Epidermal melanocyte (primary cell): ENCODE measurements at regions not wholly inside any gene's neighbourhood (a gene's known extent, or its start where the extent isn't known, plus 50 kb on each side); places are given as distances from the start of the nearest gene placed in this dataset.
"Not testable (repeated sequence)": the region's sequence is repeated elsewhere in the genome, so short reads cannot be mapped to it uniquely, and the experiment has no call there.

Experiments used
- DNase-seq: peaks from one replicate; pipeline ENCODE4 v3.0.0; 2011; ENCODE audit warnings: low spot score; ENCODE audit not compliant: insufficient read length

DNA sequence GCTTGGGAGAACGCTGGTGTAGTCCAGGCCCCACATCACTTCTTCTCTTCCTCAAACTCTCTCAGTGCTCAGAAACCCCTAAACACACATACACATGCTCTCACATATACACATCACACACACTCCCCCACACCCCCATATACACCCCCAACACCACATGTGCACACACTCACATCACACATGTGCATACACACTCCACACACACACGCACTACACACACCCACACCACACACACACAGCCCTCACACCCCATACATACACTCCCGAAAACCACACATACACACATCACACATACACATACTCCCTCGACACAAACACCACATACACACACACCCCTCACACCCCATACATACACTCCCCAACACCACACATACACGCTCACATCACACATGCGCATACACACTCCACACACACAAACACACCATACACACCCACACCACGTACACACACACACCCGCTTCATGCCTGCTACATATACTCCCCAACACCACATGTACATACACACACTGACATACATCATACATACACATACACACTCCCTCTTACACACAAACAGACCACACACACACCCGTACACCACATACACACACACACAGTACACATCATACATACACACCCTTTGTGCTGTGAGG lies 110.3 kb upstream of the TMEM170B start:
- DNase-seq, result no peak

DNA sequence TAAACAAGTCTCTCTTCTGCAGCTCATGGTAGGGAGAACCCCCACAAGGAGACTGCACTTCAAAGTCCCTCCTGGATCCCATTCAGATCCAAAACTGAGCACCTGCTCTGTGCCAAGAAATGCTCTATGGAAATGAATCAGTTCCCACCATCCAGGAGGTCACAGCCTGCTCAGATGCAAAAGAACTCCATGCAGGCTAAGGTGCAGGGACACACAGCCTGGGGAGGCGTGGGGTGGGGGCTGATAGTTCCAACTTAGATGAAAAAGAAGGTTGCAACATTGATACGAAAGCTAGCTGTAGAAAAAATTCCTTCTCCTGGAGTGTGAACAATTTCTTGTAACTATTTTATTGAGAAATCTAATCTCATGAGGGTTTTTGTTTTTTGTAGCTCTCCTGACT lies 111.0 kb upstream of the TMEM170B start:
- DNase-seq, result no peak

DNA sequence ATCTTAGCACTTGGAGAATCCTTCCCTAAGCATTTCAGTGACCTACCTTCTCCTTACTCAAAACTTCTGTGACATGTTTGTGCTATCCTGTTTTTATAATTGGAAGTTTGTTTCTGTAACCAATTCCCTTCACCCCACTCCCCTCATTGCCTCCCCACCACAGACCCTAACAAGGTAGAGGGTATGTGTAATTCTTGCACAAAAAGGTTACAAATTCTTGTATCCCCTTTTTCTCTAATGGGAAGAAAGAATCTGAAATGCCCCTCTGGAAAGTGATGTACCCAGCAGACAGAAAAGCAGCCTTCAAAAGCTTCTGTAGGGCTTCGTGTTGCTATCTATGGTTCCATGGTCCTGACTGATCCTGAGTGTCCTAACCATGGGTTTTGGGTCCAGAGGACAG lies 111.7 kb upstream of the TMEM170B start:
- no peak for DNase-seq

DNA sequence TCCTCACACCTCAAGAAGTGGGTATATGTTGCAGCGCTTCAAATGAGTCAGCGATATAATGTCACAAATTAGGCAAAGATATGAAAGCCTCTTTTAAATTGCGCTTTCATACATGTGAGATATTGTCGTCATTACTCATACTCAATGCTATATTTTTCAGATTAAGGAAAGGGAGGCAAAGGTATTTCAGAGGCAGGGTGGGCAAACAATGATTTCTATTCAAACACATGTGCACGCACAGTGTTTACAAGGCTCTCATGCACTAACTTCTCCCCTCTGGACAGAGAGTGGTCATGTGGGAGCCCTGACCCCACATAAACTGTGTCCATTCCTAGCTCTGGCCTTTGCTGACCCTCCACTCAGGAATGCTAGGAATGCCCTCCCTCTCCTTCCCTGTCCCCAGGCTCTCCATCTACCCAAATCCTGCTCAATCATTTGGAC lies 112.1 kb upstream of the TMEM170B start:
- DNase-seq, result no peak

DNA sequence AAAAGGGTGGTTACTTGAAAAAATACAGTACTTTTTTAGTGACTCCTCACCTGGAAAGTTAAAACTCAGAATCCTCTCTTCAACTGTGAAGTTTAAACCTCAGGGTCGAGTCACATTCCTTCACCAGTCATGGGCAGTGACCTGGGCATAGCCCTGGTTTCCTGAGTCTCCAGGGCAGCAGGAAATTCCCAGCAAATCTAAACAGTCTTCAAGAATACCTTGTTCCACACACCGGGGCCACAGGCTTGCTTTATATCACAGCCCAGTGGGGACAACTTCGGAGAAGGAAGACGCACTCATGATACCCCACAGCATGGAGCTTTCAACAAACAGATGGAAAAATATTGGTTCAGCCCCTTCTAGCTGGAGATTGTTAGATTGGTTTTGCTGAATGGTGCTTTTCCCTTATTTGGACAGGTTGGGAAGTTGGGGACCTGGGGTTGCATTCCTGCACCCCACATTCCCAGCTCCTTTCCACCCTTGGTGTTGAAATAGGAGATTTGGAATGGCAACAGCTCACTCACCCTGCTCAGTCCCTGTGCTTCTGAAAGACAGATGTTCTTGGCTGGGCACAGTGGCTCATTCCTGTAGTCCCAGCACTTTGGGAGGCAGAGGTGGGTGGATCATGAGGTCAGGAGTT lies 113.0 kb upstream of the TMEM170B start:
- DNase-seq, result no peak

DNA sequence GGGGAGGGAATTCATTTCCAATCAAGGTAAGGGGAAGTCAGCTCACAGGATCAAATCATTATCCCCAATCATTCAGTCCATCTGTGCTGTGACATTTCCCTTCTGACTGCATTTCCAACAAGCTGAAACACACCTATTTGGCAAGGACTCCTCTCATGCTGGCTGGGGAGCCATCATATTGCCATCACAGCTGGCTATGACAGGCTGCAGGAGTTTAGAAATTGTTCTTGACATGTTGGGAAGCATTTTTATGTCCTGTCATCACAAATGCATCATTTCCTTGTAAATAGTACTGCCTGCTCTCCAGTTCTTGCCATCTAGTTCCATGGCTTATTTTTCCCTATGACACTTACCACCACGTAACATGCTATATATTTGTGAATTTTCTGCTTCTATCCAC lies 113.9 kb upstream of the TMEM170B start:
- no peak for DNase-seq

DNA sequence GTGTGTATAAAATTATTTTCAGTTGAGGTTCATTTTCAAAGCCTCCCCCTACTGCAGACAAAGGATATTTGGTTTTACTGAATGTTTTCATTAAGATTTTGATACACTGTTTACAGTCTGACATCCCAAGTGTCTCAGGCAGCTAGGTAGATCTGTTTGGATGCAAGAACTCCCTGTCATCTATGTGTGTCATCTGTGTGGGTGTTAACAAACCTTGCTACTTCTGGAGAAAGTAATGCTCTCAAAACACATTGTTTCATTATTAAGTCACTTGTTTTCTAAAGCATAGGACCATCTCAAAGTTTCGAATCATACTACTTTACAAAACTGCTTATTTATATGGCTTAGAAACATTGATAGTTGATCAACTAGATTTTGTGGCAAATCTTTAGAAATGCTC lies 114.5 kb upstream of the TMEM170B start:
- no peak for DNase-seq

DNA sequence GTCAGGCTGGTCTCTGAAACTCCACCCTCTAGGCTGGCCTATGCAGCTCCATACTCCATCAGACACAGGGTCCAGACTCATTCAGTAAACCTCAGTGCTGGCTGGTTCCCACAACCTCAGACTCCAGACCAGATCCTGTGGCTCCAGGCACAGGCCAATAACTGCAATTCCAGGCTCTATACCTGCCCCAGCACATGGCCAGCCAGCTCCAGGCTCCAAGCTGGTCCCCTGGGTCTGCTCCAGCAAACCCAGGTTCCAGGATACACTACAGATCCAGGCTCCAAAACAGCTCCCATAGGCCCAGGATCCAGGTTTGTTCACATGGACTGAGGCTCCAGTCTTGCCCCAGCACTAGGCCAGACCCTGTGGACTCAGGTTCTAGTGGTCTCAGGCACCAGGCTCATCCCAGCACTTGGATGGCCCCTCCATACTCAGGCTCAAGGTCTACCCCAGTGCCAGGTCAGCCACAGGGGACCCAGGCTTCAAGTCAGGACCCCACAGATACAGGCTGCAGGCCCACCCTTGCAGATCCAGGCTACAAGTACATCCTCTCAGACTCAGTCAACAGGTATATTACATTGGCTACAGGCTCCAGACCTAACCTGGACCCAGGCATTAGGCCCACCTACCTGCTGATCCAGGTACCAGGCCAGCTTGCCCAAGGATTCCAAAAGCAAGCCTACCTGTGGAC lies 117.6 kb upstream of the TMEM170B start:
- DNase-seq, result no peak

DNA sequence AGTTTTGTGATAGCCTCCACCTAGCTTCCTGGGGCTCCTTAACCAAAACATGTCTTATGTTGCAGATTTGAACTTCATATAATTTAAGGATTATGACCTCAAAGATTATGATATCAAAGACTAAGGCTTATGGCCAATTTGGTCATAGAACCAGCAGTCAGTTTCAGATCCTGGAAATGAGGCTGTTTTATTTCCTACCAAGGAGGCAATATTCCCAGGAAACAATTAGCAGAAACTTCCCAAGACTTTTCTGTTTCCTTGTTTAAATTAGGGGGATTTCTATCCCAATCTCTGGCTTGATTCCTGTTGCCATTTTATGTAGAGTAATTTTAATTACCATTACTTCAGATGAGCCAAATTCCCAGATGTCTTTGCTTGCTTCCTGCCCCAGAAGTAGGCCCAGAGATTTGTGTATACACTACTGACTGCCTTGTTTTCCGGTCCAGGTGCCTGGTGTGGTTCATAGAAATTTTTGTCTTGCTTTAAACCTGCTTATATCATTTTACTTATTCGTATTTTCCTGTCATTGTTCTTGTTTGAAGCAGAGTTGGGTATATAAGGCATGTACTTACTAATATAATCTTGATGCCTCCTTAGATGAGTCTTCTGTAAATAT lies 119.2 kb upstream of the TMEM170B start:
- DNase-seq, result no peak

DNA sequence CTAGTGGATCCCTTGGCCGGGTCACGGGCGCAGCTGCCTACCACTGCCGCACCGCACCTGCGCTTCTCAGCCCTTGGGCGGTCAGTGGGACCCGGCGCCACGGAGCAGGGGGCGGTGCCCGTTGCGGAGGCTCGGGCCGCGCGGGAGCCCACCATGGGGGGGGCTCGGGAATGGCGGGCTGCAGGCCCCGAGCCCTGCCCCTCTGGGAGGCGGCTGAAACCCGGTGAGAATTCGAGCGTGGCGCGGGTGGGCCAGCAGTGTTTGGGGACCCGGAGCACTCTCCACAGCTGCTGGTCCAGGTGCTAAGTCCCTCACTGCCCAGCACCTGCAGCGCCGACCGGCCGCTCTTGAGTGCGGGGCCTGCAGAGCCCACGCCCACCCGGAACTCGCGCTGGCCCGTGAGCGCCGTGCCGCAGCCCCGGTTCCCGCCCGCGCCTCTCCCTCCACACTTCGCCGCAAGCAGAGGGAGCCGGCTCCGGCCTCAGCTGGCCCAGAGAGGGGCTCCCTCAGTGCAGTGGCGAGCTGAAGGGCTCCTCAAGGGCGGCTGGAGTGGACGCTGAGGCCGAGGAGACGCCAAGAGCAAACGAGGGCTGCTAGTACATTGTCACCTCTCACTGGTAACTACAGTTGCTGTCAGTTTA lies 120.5 kb upstream of the TMEM170B start:
- DNase-seq, result no peak

DNA sequence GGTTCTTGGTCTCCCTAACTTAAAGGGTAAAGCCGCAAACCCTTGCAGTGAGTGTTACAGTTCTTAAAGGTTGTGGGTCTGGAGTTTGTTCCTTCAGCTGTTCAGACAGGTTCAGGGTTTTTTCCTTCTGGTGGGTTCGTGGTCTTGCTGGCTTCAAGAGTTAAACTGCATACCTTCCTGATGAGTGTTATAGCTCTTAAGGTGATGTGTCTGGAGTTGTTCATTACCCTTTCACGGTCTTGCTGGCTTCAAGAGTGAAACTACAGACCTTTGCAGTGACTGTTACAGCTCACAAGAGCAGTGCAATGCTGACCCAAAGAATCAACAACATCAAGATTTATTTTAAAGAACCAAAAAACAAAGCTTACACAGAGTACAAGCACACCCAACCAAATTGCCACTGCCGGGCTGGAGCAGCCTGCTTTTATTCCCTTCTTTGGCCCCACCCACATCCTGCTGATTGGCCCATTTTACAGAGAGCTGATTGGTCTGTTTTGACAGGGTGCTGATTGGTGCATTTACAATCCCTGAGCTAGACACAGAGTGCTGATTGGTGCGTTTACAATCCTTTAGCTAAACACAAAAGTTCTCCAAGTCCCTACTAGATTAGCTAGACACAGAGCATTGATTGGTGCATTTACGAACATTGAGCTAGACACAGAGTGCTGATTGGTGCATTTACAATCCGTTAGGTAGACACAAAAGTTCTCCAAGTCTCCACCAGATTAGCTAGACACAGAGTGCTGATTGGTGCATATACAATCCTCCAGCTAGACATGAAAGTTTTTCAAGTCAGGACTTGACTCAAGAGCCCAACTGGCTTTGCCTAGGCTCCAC lies 121.2 kb upstream of the TMEM170B start:
- DNase-seq, result not testable (repeated sequence)

DNA sequence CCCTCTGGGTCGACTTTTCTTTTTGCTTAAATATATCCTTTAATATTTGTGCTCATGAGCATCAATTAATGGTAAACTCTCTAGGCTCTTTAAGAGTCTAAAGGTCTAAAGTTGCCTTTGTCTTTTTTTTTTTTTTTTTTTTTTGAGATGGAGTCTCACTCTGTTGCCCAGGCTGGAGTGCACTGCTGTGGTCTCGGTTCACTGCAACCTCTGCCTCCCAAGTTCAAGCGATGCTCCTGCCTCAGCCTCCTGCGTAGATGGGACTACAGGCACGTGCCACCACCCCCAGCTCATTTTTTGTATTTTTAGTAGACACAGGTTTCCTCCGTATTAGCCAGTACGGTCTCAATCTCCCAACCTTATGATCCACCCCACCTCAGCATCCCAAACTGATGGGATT lies 122.0 kb upstream of the TMEM170B start:
- no peak for DNase-seq

DNA sequence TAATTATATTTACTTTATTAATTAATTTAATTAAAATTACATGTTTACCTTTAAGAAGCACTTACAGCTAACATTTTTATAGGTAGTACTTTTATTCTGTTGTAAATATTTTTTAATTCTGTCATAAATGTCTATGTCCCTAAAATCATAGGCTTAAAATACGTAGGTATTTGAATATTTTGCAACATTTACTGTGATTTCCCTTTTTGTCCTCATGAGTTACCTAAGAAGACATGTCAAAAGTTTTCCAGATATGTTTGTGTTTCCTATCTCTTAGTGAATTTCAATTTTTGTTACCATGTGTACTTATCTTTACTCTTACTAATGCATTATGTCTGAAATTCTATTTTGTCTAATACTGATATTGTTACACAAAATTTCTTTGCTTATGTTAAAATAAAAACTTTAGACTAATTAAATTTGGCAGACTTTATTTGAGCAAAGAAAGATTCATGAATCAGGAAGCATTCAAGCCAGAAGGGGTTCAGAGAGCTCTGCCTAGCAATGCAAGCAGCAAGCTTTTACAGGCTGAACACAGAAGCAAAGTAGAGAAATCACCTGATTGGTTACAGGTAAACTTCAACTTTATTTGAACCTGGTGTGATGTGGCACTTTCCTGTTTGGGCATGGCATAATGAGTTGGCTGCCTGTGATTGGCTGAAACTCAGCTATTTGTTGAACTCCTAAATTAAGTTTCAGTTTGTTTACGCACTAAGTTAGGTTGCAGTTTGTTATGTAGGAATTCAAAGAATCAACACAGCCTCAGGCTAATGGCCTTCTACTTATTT lies 123.2 kb upstream of the TMEM170B start:
- DNase-seq, result no peak

DNA sequence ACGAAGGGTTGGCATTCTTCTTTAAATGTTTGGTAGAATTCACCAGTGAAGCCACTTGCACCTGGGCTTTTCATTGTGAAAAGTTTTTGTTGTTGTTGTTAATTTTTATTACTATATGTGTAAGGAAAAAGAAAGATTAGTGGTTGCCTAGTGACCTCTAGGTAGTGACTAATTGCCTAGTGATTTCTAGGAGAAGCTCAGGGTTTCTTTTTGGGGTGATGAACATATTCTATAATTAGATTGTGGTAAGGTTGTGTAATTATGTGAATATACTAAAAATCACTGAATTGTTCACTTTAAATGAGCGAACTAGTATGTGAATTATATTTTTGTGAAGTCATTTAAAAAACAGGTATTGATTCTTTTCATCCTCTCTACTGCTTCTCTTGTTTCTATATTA lies 123.8 kb upstream of the TMEM170B start:
- no peak for DNase-seq

DNA sequence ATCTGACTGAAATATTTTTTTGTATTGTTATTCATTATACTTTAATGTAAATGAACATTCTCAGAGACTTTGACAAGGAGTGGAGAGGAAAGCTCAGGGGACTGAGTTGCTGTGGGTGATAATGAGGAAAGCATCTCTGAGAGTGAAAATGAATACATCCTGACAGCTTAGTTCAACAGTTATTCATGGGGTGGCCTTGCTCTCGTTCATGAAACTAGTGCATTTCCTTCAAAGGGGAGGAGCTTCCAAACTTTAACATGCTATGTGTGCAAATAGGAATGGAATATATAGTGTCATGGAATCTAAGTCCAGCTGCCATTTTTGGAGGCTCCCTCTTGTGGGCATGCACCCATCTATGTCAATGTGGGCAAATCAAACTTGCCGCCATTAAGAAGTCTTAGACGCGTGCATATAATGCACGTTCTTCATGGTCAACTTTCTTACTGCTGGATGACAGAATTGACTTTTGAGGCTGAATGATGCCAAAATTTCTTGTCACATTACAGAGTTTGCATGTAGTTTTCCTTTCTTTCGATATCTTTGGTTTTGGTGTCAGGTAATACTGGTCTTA lies 124.3 kb upstream of the TMEM170B start:
- DNase-seq, result no peak

DNA sequence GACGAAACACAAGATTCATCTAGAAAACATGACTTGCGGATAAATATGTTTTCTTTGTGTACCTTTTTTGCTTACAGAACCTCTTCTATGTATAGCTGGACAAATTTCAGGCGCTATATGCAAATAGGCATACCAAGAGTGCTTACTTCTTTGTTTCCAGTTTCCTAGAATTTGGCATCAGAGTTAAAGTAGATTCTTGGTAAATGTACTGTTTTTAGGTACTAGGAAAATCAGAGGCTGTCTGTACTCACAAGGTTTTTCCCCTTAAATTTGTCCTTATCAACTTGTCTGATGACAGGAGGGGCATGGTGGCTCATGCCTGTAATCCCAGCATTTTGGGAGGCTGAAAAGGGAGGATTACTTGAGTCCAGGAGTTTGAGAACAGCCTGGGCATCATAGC lies 124.9 kb upstream of the TMEM170B start:
- DNase-seq, result no peak

DNA sequence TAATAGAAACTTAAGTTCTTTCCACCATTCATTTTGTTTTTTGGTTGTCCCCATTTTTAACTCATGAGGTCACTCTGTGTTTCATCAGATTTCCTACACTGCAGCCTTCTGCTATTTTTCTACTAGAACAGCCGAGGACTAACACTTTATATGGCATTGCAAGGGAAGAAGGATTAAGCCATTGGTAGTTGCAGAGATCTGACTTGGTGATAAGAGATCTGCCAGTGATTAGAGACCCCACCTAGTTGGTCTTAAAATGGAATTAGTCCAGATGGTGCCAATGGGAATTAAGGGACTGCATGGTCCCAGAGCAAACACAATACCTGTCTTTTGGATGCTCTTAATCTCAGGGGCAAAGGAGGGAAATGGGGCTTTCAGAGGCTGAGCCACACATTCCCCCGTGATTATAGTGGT lies 125.5 kb upstream of the TMEM170B start:
- DNase-seq, result no peak

DNA sequence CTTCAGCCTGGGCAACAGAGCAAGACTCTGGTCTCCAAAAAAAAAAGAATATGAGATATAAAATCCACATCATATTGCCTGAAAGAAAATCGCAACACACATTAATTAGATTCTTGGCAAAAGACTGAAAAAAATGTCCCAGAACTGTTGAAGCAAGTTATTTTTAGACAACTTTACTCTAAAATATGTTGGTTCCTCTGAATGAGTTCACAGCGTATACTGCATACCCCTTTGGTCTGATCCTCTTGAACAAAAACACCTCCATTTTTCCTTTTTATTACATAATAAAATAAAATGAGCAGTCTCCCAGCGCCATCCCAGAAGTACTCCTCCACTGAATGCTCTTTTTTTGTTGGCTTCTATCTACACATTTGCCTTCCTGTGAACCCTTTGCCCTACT lies 126.0 kb upstream of the TMEM170B start:
- DNase-seq, result no peak

DNA sequence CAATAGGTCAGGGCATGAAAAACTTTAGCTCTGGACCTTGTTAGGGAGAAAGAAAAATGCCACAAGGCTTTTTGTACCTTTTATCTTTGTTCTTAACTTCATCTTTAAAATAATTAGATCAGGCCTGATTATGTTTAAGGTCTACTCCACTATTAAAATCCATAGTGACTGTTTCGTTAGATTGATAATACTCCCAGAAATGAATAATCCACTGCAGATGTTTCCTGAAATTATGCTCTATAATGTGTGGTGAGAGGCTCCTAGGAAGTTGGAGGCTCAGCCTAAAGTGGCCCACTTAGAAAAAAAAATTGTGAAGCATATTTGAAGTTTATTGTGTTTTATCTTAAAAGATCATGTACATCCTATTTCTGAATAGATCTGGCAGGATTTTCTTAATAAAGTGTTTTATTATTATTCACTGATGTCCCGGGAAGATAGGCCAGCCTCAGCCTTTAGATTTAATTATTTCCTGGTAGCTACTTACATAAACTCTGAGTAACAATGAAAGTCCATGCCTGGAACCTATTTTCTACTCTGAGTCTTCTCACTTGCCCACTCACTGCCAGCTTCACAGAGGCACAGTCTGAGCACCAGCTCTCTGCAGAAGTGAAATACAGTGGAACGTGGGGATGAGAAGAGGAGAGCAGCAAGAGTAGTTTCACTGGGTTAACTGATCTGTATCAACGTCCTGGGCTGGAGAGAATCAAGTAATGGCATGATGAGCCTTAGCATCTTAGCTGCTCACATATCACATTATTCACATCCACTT lies 126.8 kb upstream of the TMEM170B start:
- DNase-seq, result no peak
